Activated naive CD4-positive, alpha-beta T cell treated with anti-CD3 and anti-CD28 coated beads, Interleukin-2, amount 10 ng/mL, durations not matched to agents 7 days and 5 days (primary cell): ENCODE measurements at regions not wholly inside any gene's neighbourhood (a gene's known extent, or its start where the extent isn't known, plus 50 kb on each side); places are given as distances from the start of the nearest gene placed in this dataset.

ENCODE experiments used
- CTCF ChIA-PET: fragments of 350-600 bp; sonication (Branson Sonifier 250); formaldehyde crosslinking; loops from one replicate; lab custom pipeline; 2021; ENCODE audit warnings: antibody characterized with exemption; lab: Charles Lee
- DNase-seq: peaks from one replicate; pipeline ENCODE4 v3.0.0-alpha.2; 2020
- H3K27ac Mint-ChIP-seq: one replicate; pipeline ENCODE4 v1.8.0; 2021; ENCODE audit warnings: mild to moderate bottlenecking, moderate library complexity, mixed read lengths
- H3K27me3 Mint-ChIP-seq: one replicate; pipeline ENCODE4 v1.8.0; 2021; ENCODE audit warnings: mild to moderate bottlenecking, mixed read lengths
- H3K36me3 Mint-ChIP-seq: one replicate; pipeline ENCODE4 v1.8.0; 2021; ENCODE audit warnings: mixed read lengths
- H3K4me1 Mint-ChIP-seq: one replicate; pipeline ENCODE4 v1.8.0; 2021; ENCODE audit warnings: mixed read lengths
- H3K4me3 Mint-ChIP-seq: one replicate; pipeline ENCODE4 v1.8.0; 2021; ENCODE audit warnings: mild to moderate bottlenecking, moderate library complexity, mixed read lengths
- H3K9me3 Mint-ChIP-seq: one replicate; pipeline ENCODE4 v1.8.0; 2021; ENCODE audit warnings: mixed read lengths

GRCh38 chr16:50925758-50926357, 184.0 kb downstream of the CYLD start:
- CTCF ChIA-PET: no interaction called here
- no peaks in the 10 kb centered on the region for H3K9me3 Mint-ChIP-seq
- H3K36me3 Mint-ChIP-seq: no peaks in the 10 kb centered on the region
- H3K27ac Mint-ChIP-seq: no peak overlapping the region
- no peak for DNase-seq
- H3K4me3 Mint-ChIP-seq: no peak overlapping the region
- H3K27me3 Mint-ChIP-seq: peaks cover 12% of the 10 kb centered on the region
- no peaks in the 10 kb centered on the region for H3K4me1 Mint-ChIP-seq

GRCh38 chr16:50924759-50925545, 183.1 kb downstream of the CYLD start:
- CTCF ChIA-PET: interaction anchor here (0.6 kb wide), 1 partner anchor 60 kb away, joined by 3 read pairs; no protein-coding TSS in a partner anchor
- DNase-seq: no peak
- Mint-ChIP-seq H3K27me3 (peaks cover 8% of the 10 kb centered on the region), H3K4me1 (no peaks in the 10 kb centered on the region), H3K9me3 (no peaks in the 10 kb centered on the region), H3K4me3 (no peak overlapping the region), H3K36me3 (no peaks in the 10 kb centered on the region), H3K27ac (no peak overlapping the region)

- Mint-ChIP-seq H3K4me1 (no peaks in the 10 kb centered on the region), H3K4me3 (no peak overlapping the region), H3K27ac (no peak overlapping the region), H3K9me3 (no peaks in the 10 kb centered on the region), H3K36me3 (no peaks in the 10 kb centered on the region), H3K27me3 (peaks cover 4% of the 10 kb centered on the region)
- no peak for DNase-seq
- CTCF ChIA-PET: no interaction called here
These were observed 176.2 kb downstream of the CYLD start for GRCh38 chr16:50917950-50918703.

GRCh38 chr16:50916040-50916439, 174.2 kb downstream of the CYLD start:
- CTCF ChIA-PET: no interaction called here
- no peaks in the 10 kb centered on the region for H3K4me1 Mint-ChIP-seq
- no peak for DNase-seq
- H3K36me3 Mint-ChIP-seq: no peaks in the 10 kb centered on the region
- H3K27me3 Mint-ChIP-seq: peaks cover 7% of the 10 kb centered on the region
- no peaks in the 10 kb centered on the region for H3K9me3 Mint-ChIP-seq
- no peak overlapping the region for H3K27ac Mint-ChIP-seq
- no peak overlapping the region for H3K4me3 Mint-ChIP-seq

- no peak overlapping the region for H3K27ac Mint-ChIP-seq
- CTCF ChIA-PET: no interaction called here
- H3K36me3 Mint-ChIP-seq: no peaks in the 10 kb centered on the region
- no peaks in the 10 kb centered on the region for H3K4me1 Mint-ChIP-seq
- H3K27me3 Mint-ChIP-seq: peaks cover 13% of the 10 kb centered on the region
- H3K4me3 Mint-ChIP-seq: no peak overlapping the region
- no peaks in the 10 kb centered on the region for H3K9me3 Mint-ChIP-seq
- no peak for DNase-seq
These were observed 173.2 kb downstream of the CYLD start for GRCh38 chr16:50915120-50915519.

GRCh38 chr16:50910736-50911100, 168.8 kb downstream of the CYLD start:
- no peak for DNase-seq
- H3K4me1 Mint-ChIP-seq: no peaks in the 10 kb centered on the region
- H3K36me3 Mint-ChIP-seq: no peaks in the 10 kb centered on the region
- CTCF ChIA-PET: no interaction called here
- no peaks in the 10 kb centered on the region for H3K9me3 Mint-ChIP-seq
- H3K27ac Mint-ChIP-seq: no peak overlapping the region
- H3K4me3 Mint-ChIP-seq: no peak overlapping the region
- peaks cover 13% of the 10 kb centered on the region for H3K27me3 Mint-ChIP-seq

- no peaks in the 10 kb centered on the region for H3K4me1 Mint-ChIP-seq
- CTCF ChIA-PET: no interaction called here
- peaks cover 13% of the 10 kb centered on the region for H3K27me3 Mint-ChIP-seq
- no peak overlapping the region for H3K4me3 Mint-ChIP-seq
- H3K9me3 Mint-ChIP-seq: no peaks in the 10 kb centered on the region
- no peak overlapping the region for H3K27ac Mint-ChIP-seq
- no peaks in the 10 kb centered on the region for H3K36me3 Mint-ChIP-seq
- no peak for DNase-seq
These were observed 168.2 kb downstream of the CYLD start for GRCh38 chr16:50909831-50910735.

- Mint-ChIP-seq H3K9me3 (no peaks in the 10 kb centered on the region), H3K36me3 (no peaks in the 10 kb centered on the region), H3K4me3 (no peak overlapping the region), H3K4me1 (no peaks in the 10 kb centered on the region), H3K27ac (no peak overlapping the region), H3K27me3 (peaks cover 9% of the 10 kb centered on the region)
- CTCF ChIA-PET: no interaction called here
- no peak for DNase-seq
These were observed 166.6 kb downstream of the CYLD start for GRCh38 chr16:50908468-50908867.

- H3K9me3 Mint-ChIP-seq: no peaks in the 10 kb centered on the region
- H3K27me3 Mint-ChIP-seq: peaks cover 10% of the 10 kb centered on the region
- no peak overlapping the region for H3K27ac Mint-ChIP-seq
- H3K36me3 Mint-ChIP-seq: no peaks in the 10 kb centered on the region
- CTCF ChIA-PET: no interaction called here
- H3K4me1 Mint-ChIP-seq: no peaks in the 10 kb centered on the region
- DNase-seq: no peak
- no peak overlapping the region for H3K4me3 Mint-ChIP-seq
These were observed 164.6 kb downstream of the CYLD start for GRCh38 chr16:50906454-50906853.

GRCh38 chr16:50902457-50902856, 160.6 kb downstream of the CYLD start:
- H3K9me3 Mint-ChIP-seq: no peaks in the 10 kb centered on the region
- no peaks in the 10 kb centered on the region for H3K4me1 Mint-ChIP-seq
- peaks cover 5% of the 10 kb centered on the region for H3K27me3 Mint-ChIP-seq
- H3K27ac Mint-ChIP-seq: no peak overlapping the region
- H3K4me3 Mint-ChIP-seq: no peak overlapping the region
- CTCF ChIA-PET: interaction anchor here (1.3 kb wide), 1 partner anchor 19 kb away, joined by 3 read pairs; no protein-coding TSS in a partner anchor
- DNase-seq: no peak
- no peaks in the 10 kb centered on the region for H3K36me3 Mint-ChIP-seq

- Mint-ChIP-seq H3K27me3 (peaks cover 5% of the 10 kb centered on the region), H3K36me3 (no peaks in the 10 kb centered on the region), H3K4me3 (no peak overlapping the region), H3K27ac (no peak overlapping the region), H3K9me3 (no peaks in the 10 kb centered on the region), H3K4me1 (no peaks in the 10 kb centered on the region)
- no peak for DNase-seq
- CTCF ChIA-PET: interaction anchor here (2.0 kb wide), 1 partner anchor 17 kb away, joined by 5 read pairs; no protein-coding TSS in a partner anchor
These were observed 159.2 kb downstream of the CYLD start for GRCh38 chr16:50901062-50901461.

GRCh38 chr16:50900391-50900942, 158.6 kb downstream of the CYLD start:
- Mint-ChIP-seq H3K27ac (no peak overlapping the region), H3K4me3 (no peak overlapping the region), H3K4me1 (no peaks in the 10 kb centered on the region), H3K36me3 (no peaks in the 10 kb centered on the region), H3K27me3 (peaks cover 5% of the 10 kb centered on the region), H3K9me3 (no peaks in the 10 kb centered on the region)
- CTCF ChIA-PET: interaction anchor here (2.0 kb wide), 1 partner anchor 17 kb away, joined by 5 read pairs; no protein-coding TSS in a partner anchor
- DNase-seq: no peak

- Mint-ChIP-seq H3K9me3 (no peaks in the 10 kb centered on the region), H3K36me3 (no peaks in the 10 kb centered on the region), H3K4me3 (no peak overlapping the region), H3K27ac (no peak overlapping the region), H3K27me3 (peaks cover 5% of the 10 kb centered on the region), H3K4me1 (no peaks in the 10 kb centered on the region)
- DNase-seq: no peak
- CTCF ChIA-PET: interaction anchor here (2.0 kb wide), 1 partner anchor 16 kb away, joined by 5 read pairs; no protein-coding TSS in a partner anchor
These were observed 158.1 kb downstream of the CYLD start for GRCh38 chr16:50899951-50900350.
